HepG2 (cell line): ENCODE measurements at regions not wholly inside any gene's neighbourhood (a gene's known extent, or its start where the extent isn't known, plus 50 kb on each side); places are given as distances from the start of the nearest gene placed in this dataset.

Experiments
- ATAC-seq: fragments of 200-7000 bp; cut with Tn5 transposase; 3 replicates; pipeline ENCODE4 v1.9.1; 2020; ENCODE audit warnings: mild to moderate bottlenecking, moderate library complexity
- BruUV-seq: library from RNA; stranded (reverse); fragments of 400-500 nt; replicated peaks from 2 replicates; lab custom pipeline; 2021; lab: Mats Ljungman, UMichigan
- CTCF ChIA-PET: fragments of 300-600 bp; formaldehyde crosslinking; extraction: SDS; loops from one replicate; lab custom pipeline; 2021; ENCODE audit warnings: low total read pairs, inconsistent platforms, low intra/inter-chr PET ratio; lab: Yijun Ruan, JAX
- POLR2A ChIA-PET: fragments of 350-600 bp; sonication (Branson Sonifier 250); formaldehyde crosslinking; loops from one replicate; lab custom pipeline; 2020; ENCODE audit warnings: antibody characterized with exemption, inconsistent platforms; lab: Yijun Ruan, JAX
- DNase-seq: peaks from one replicate; pipeline ENCODE4 v3.0.0-alpha.2; 2015; ENCODE audit warnings: low spot score
- FAIRE-seq: peaks from 3 replicates; lab custom pipeline; 2011; peaks lifted over from hg19 to GRCh38; lab: Jason Lieb, UNC
- H2AFZ ChIP-seq: one replicate; pipeline ENCODE4 v1.6.1; 2011; ENCODE audit warnings: low read length, inconsistent platforms
- H3K27ac ChIP-seq: fragments of 300-600 bp; 3 replicates; pipeline ENCODE4 v1.8.0; 2011; ENCODE audit warnings: mixed run types, mild to moderate bottlenecking, mixed read lengths, low read length, inconsistent platforms; ENCODE audit not compliant: insufficient read depth; ENCODE audit errors: extremely low read length
- H3K27me3 ChIP-seq, 2 experiments: fragments of 200-600 bp in 1 of 2; 2 replicates in 1 of 2; 3 replicates in 1 of 2; pipeline versions ENCODE4 v1.6.0 to v1.8.0; 2011; ENCODE audit warnings: low read length in 2 of 2, mild to moderate bottlenecking in 2 of 2, moderate library complexity in 2 of 2, inconsistent platforms in 1 of 2; ENCODE audit not compliant: insufficient read depth in 2 of 2, control insufficient read depth in 1 of 2
- H3K36me3 ChIP-seq, 2 experiments: fragments of 200-600 bp in 1 of 2; replicated peaks in 1 of 2; 2 replicates in 1 of 2; 3 replicates in 1 of 2; pipeline versions ENCODE4 v1.5.1 to v1.8.0; 2011; ENCODE audit warnings: low read length in 2 of 2, inconsistent platforms in 1 of 2; ENCODE audit not compliant: insufficient read depth in 2 of 2, control insufficient read depth in 1 of 2
- H3K4me1 ChIP-seq: 2 replicates; pipeline ENCODE4 v1.5.1; 2012; ENCODE audit warnings: low read length, inconsistent platforms; ENCODE audit not compliant: insufficient read depth
- H3K4me2 ChIP-seq: 2 replicates; pipeline ENCODE4 v1.6.0; 2011; ENCODE audit warnings: low read depth, low read length, inconsistent platforms
- H3K4me3 ChIP-seq, 3 experiments: fragments of 200-600 bp in 1 of 3; sonication (generic), shearing (Covaris generic) in 1 of 3; replicated peaks in 1 of 3; 2 replicates each; pipeline ENCODE4 v1.5.1; 2011 to 2016; ENCODE audit warnings: low read length in 3 of 3, inconsistent platforms in 2 of 3, low read depth in 2 of 3, mild to moderate bottlenecking in 2 of 3, control low read depth in 1 of 3, mixed read lengths in 1 of 3; ENCODE audit not compliant: insufficient read depth in 1 of 3
- H3K79me2 ChIP-seq: one replicate; pipeline ENCODE4 v1.6.1; 2011; ENCODE audit warnings: low read length, inconsistent platforms; ENCODE audit not compliant: insufficient read depth
- H3K9ac ChIP-seq: 2 replicates; pipeline ENCODE4 v1.6.0; 2011; ENCODE audit warnings: mild to moderate bottlenecking, low read depth, low read length, inconsistent platforms; ENCODE audit not compliant: insufficient read depth
- H3K9me3 ChIP-seq: 2 replicates; pipeline ENCODE4 v1.5.1; 2012; ENCODE audit warnings: mild to moderate bottlenecking, low read length
- H4K20me1 ChIP-seq: 2 replicates; pipeline ENCODE4 v1.6.0; 2011; ENCODE audit warnings: inconsistent platforms, mild to moderate bottlenecking, low read length, moderate library complexity; ENCODE audit not compliant: insufficient read depth
- ATF5 ChIP-seq: sonication (generic); formaldehyde crosslinking; IDR thresholded peaks from 2 replicates; pipeline ENCODE4 v1.4.0; 2020; ENCODE audit warnings: mild to moderate bottlenecking, low read depth, missing genetic modification reagents
- ELF4 ChIP-seq: sonication (generic); formaldehyde crosslinking; IDR thresholded peaks from 2 replicates; pipeline ENCODE4 v1.5.0; 2020; ENCODE audit warnings: missing genetic modification reagents, mild to moderate bottlenecking, moderate library complexity, borderline replicate concordance
- HMGXB3 ChIP-seq: sonication (generic); formaldehyde crosslinking; IDR thresholded peaks from 2 replicates; pipeline ENCODE4 v1.4.0; 2020; ENCODE audit warnings: missing genetic modification reagents, borderline replicate concordance
- IRF2 ChIP-seq: IDR thresholded peaks from 2 replicates; pipeline ENCODE4 v1.6.1; 2018; ENCODE audit warnings: missing genetic modification reagents, missing compliant biosample characterization
- NFE2L1 ChIP-seq: sonication (generic); formaldehyde crosslinking; IDR thresholded peaks from 2 replicates; pipeline ENCODE4 v1.4.0; 2020; ENCODE audit warnings: missing genetic modification reagents, mild to moderate bottlenecking, borderline replicate concordance
- NFKB2 ChIP-seq: sonication (generic); formaldehyde crosslinking; IDR thresholded peaks from 2 replicates; pipeline ENCODE4 v1.4.0; 2020; ENCODE audit warnings: missing genetic modification reagents, borderline replicate concordance
- POLR2A ChIP-seq, 2 experiments: IDR thresholded peaks; 2 replicates each; pipeline ENCODE4 v1.6.1; 2011; ENCODE audit warnings: low read depth in 2 of 2, low read length in 2 of 2, mild to moderate bottlenecking in 1 of 2, moderate library complexity in 1 of 2; ENCODE audit not compliant: insufficient read depth in 1 of 2
- POLR2G ChIP-seq: fragments of 200-400 bp; formaldehyde crosslinking; IDR thresholded peaks from 2 replicates; pipeline ENCODE4 v1.6.1; 2018; ENCODE audit warnings: mild to moderate bottlenecking, low read depth, low read length, moderate library complexity
- TRIM24 ChIP-seq: sonication (generic); formaldehyde crosslinking; IDR thresholded peaks from 2 replicates; pipeline ENCODE4 v1.8.0; 2022; ENCODE audit warnings: mild to moderate bottlenecking, missing genetic modification reagents
- ZEB1 ChIP-seq: IDR thresholded peaks from 2 replicates; pipeline ENCODE4 v1.6.1; 2012; ENCODE audit warnings: mild to moderate bottlenecking, low read depth, inconsistent platforms; ENCODE audit not compliant: insufficient replicate concordance
- ZGPAT ChIP-seq: IDR thresholded peaks from 2 replicates; pipeline ENCODE4 v1.6.1; 2016; ENCODE audit warnings: mild to moderate bottlenecking
- ZKSCAN1 ChIP-seq: fragments of 150-350 bp; IDR thresholded peaks from 2 replicates; pipeline ENCODE4 v1.6.1; 2014; ENCODE audit warnings: low read length
- ZNF34 ChIP-seq: sonication (generic); formaldehyde crosslinking; IDR thresholded peaks from 2 replicates; pipeline ENCODE4 v1.4.0; 2020; ENCODE audit warnings: mild to moderate bottlenecking, missing genetic modification reagents, borderline replicate concordance
- ZNF350 ChIP-seq: sonication (generic); formaldehyde crosslinking; IDR thresholded peaks from 2 replicates; pipeline ENCODE4 v1.4.0; 2020; ENCODE audit warnings: mild to moderate bottlenecking, low read depth, missing genetic modification reagents, borderline replicate concordance
- ZNF558 ChIP-seq: sonication (generic); formaldehyde crosslinking; IDR thresholded peaks from 2 replicates; pipeline ENCODE4 v1.9.0; 2022; ENCODE audit warnings: mild to moderate bottlenecking, missing genetic modification reagents, borderline replicate concordance
- ZNF629 ChIP-seq: sonication (generic); formaldehyde crosslinking; conservative IDR thresholded peaks from 2 replicates; pipeline ENCODE4 v1.5.0; 2020; ENCODE audit warnings: missing genetic modification reagents
- ZNF879 ChIP-seq: sonication (generic); formaldehyde crosslinking; IDR thresholded peaks from 2 replicates; pipeline ENCODE4 v1.8.1; 2023; ENCODE audit warnings: missing genetic modification reagents
- ZUFSP ChIP-seq: sonication (generic); formaldehyde crosslinking; IDR thresholded peaks from 2 replicates; pipeline ENCODE4 v1.9.0; 2021; ENCODE audit warnings: missing genetic modification reagents, mild to moderate bottlenecking, borderline replicate concordance
- WGBS: methylation state at CpG from one replicate; pipeline ENCODE4 v1.1.6; 2017; ENCODE audit warnings: low lambda C conversion rate; 5-methylcytosine and 5-hydroxymethylcytosine counted together
- in situ Hi-C: cut with HindIII; loops from 2 replicates; pipeline ENCODE4 v1.10.0; 2017; ENCODE audit warnings: low pct_unique_long_range_greater_than_20kb; ENCODE audit not compliant: extremely low pct_ligation_motif_present
- intact Hi-C: fragments of 100-400 bp; cut with micrococcal nuclease; formaldehyde crosslinking; loops from one replicate; pipeline ENCODE4 v1.10.0; 2022; ENCODE audit not compliant: unreplicated experiment

- POLR2A ChIA-PET = no interaction called here
- FAIRE-seq (no peak), DNase-seq (no peak), ATAC-seq (no peak)
- Histone ChIP-seq H3K4me2 (no peak overlapping the region), H3K27me3 (peaks cover 0 to 20% of the 10 kb centered on the region in 2 experiments; a peak in 2 of 5 replicates), H3K9me3 (no peaks in the 10 kb centered on the region), H3K36me3 (no peaks in the 10 kb centered on the region), H3K9ac (no peak overlapping the region), H2AFZ (no peak overlapping the region), H3K4me1 (no peaks in the 10 kb centered on the region), H3K4me3 (no peak overlapping the region), H3K27ac (no peak overlapping the region), H4K20me1 (no peaks in the 10 kb centered on the region), H3K79me2 (no peaks in the 10 kb centered on the region)
- intact Hi-C loops (no loop called here), in situ Hi-C loops (no loop called here)
- 6% methylated on average over 4 of the region's 4 CpGs for WGBS
- no TSS peak for BruUV-seq
- CTCF ChIA-PET = no interaction called here
- no peak for TF ChIP-seq ZUFSP
- TF ChIP-seq ZKSCAN1 = no peak
- TF ChIP-seq ZNF629 (CRISPR knock-in tag) = no peak
- no peak for TF ChIP-seq ATF5 (CRISPR knock-in tag)
- TF ChIP-seq IRF2 (CRISPR knock-in tag) = no peak
- no peak for TF ChIP-seq ZNF879 (CRISPR knock-in tag)
- TF ChIP-seq POLR2A (IDR thresholded peaks at IDR 0.05; ENCODE audit: insufficient read depth in 1 of 2, low read depth in 2 of 2, low read length in 2 of 2) = no peak
- TF ChIP-seq POLR2G = no peak
- no peak for TF ChIP-seq ZEB1
- no peak for TF ChIP-seq NFE2L1 (CRISPR knock-in tag)
- no peak for TF ChIP-seq ZGPAT
- TF ChIP-seq TRIM24 (CRISPR knock-in tag) = no peak
- TF ChIP-seq ZNF350 (CRISPR knock-in tag) = no peak
- TF ChIP-seq ZNF558 = no peak
- TF ChIP-seq HMGXB3 (CRISPR knock-in tag) = no peak
- TF ChIP-seq NFKB2 (CRISPR knock-in tag) = no peak
- no peak for TF ChIP-seq ZNF34 (CRISPR knock-in tag)
- TF ChIP-seq ELF4 (CRISPR knock-in tag) = no peak
- TF ChIP-seq, all 625 proteins: peak for 0
Measured at GRCh38 chr10:117884093-117884492, 162.6 kb downstream of the RAB11FIP2 start.
